GM21528 (cell line): ENCODE measurements at regions not wholly inside any gene's neighbourhood (a gene's known extent, or its start where the extent isn't known, plus 50 kb on each side); places are given as distances from the start of the nearest gene placed in this dataset.

Experiments used
- ATAC-seq: cut with Tn5 transposase; IDR thresholded peaks from one replicate; pipeline ENCODE4 v1.9.1; 2021; ENCODE audit warnings: mild to moderate bottlenecking, moderate library complexity; ENCODE audit not compliant: unreplicated experiment, low FRiP score

GRCh38 chr15:96029172-96029571 is 301.3 kb upstream of the NR2F2 start:
- ATAC-seq: no peak

- no peak for ATAC-seq
Observed at GRCh38 chr15:96031426-96032110, 298.9 kb upstream of the NR2F2 start.

DNA sequence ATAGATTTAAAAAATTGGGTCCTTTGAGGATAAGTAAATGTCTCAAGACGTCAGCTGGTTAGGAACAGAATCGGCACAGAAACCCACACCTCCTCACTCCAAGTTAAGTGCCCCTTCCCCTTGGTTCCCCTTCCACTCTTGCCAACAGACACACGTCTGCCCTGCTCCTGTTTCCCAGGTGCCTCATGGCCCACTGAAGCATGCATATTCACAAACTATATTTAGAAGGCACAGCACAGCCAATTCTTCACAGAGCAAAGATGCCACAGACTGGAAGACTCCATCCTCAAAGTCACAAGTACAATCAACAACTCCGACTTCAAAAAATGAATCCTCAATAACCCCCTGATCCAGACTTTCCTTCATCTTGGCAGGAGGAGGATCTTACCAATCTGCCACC is 295.4 kb upstream of the NR2F2 start:
- no peak for ATAC-seq

DNA sequence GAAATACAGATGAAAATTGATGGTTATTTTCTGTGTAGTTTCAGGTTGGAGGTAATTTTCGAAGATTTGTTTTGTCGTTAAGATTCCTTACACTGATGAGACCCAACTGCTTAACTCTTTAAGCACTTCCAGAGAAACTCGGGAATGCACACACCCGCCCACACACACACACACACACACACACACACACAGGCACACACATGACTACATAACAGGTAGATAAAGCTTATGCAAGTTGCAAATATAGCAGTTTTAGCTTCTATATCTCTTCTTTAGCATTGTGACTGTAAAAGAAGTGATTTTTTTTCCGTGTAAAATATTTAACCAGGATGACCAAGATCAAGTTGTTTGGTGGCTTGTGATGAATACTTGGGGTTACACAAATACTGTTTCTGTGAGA is 294.9 kb upstream of the NR2F2 start:
- no peak for ATAC-seq

- ATAC-seq: peak; percentile 67
Observed at GRCh38 chr15:96037584-96037983, 292.9 kb upstream of the NR2F2 start.

- ATAC-seq: no peak
Observed at GRCh38 chr15:96038131-96038530, 292.4 kb upstream of the NR2F2 start.

DNA sequence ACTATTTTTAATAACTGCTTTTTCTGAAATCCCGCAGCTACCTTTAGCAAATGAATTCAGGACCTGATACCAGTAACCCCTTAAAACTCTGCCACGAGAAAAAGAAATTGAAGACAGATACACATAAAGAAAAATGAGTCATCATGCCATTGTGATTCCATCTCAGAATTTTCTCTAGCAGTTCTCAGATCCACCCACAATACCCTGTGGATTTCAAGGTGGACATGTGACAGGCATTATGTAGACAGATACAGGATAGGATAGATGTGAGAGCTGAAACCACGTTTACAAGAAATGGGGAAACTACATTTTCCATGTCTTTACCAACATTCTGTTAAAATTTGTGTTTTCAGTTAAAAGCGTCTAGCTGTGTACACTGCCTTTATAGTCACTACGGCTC is 291.9 kb upstream of the NR2F2 start:
- no peak for ATAC-seq

- ATAC-seq: no peak
Observed at GRCh38 chr15:96041982-96042733, 288.3 kb upstream of the NR2F2 start.

DNA sequence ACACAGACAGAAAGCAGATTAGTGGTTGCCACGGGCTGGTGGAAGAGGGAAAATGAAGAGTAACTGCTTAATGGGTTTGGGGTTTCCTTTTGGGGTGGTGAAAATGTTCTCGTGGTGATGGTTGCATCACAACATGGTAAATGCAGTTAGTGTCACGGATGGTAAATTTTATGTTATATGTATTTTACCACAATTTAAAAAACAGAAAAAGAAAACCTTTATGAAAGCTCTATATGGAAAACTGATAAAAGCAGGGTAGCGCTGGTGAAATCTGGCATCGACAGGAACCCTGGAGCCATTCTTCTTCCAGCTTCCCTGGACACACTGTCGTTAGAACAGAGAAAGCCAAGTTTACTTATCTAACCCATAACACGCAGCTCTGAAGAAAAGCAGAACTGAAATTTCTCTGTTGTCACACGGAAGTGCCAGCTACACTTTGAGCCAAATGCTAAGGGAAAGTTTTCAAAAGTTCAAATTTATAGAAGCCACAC is 287.7 kb upstream of the NR2F2 start:
- peak; percentile 81 for ATAC-seq

DNA sequence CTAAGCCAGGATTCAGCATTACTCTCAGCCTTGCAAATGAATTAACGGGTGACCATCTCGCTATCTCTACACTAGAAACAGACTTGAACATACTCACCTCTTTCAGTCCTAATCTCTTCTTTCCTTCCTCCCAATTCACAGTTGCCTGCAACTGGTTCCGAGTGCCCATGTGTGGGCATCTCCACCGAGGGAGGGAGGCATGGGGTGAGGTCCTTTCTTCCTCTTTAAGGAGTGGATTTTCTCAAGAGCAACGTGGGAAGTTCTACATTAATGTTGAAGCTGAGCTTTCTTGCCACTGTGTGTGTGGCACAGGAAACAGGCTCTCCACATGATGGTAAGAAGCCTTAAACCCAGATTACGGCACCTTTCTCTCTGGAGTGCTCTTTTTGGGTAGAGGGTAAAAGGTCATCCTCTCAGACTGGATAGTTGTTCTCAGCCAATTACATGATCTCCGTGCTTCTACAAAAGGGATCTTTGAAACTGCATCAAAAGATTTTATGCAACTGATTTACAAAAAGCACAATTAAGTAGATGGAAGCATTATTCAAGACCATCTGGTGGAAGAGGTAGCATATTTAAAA is 286.8 kb upstream of the NR2F2 start:
- no peak for ATAC-seq

DNA sequence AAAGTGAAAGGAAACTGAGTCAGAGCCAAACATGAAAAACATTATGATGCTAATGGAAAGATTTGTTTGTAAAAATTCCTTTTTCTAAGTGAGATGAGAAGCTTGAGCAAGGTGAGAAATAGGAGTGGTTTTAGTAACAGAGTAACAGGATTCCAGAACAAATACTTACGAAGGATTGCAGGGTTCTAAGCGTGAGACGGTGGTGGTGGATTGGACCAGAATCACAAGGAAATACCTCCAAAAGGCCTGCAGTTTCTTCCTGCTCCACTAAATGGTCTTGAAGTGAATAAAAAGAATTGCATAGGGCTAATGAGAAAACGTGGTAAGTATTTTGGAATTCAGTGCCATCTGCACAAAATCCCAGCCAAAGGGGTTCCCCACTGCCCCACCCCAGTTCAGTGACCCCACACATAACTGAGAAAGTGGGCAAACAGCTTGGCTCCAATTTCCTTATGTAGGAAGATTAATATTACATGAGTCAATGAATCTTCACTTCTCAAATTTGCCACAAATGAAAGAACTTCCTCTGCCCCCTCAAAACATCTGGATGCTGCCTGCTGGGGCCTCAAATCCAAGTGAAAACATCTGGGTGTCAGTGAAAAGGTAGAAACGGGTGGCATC is 283.8 kb upstream of the NR2F2 start:
- no peak for ATAC-seq

- ATAC-seq: no peak
Observed at GRCh38 chr15:96047255-96047931, 283.1 kb upstream of the NR2F2 start.

DNA sequence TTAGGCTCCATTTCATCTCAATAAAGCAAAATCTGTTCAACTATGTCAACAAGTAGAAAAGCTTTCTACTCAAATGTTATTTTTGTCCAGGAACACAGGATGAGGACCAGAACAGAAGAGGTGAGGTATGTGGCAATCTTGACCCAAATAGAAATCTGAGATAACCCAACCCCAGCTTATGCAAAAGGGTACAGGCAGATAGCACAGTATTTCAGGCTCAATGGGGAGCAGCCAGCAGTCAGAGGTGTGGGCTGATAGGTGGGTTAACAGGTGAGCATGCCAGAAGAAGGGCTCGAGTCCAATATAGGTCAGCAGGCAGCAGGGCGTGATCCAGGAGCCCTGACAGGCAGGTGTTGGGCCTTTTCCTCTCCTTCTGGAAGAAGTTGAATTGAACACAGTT is 281.2 kb upstream of the NR2F2 start:
- no peak for ATAC-seq

- ATAC-seq: no peak
Observed at GRCh38 chr15:96049766-96050165, 280.7 kb upstream of the NR2F2 start.

DNA sequence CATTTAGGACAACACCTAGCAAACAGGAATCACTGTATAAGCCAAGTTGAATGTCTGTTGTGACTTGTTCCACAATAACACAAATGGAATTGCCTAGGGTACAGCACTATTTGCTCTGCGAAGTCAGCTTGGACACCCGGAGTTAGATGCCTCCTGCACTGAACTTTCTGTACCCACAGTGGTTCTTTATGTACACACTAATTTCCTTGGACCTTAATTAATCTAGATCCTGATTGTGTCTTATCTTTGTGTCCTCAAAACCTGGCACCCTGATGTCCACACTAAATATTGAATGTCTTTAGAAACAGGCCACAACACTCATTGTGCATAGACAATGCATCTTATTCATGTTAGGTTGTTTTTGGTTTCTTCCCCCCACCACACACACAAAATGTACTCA is 278.9 kb upstream of the NR2F2 start:
- no peak for ATAC-seq

DNA sequence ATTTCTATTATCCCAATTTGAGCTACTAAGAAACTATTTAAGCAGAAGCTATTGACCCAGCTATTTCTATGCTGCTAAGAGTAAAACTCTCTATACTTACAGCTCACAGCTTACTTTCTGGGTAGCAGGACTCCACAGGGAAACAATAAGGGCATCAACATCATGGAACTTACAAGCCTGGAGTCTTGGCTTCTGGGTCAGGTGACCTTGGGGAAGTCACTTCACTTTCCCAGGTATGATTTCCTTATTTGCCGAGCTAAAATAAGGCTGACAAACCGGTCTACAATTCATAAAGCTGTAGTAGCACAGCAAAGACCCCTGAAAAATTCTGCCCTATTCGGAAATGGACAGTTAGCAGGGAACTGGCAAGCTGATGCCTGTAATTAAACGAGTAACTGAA is 278.3 kb upstream of the NR2F2 start:
- ATAC-seq: no peak

- ATAC-seq: no peak
Observed at GRCh38 chr15:96052572-96053030, 277.9 kb upstream of the NR2F2 start.

GRCh38 chr15:96053031-96053780 is 277.3 kb upstream of the NR2F2 start:
- no peak for ATAC-seq

DNA sequence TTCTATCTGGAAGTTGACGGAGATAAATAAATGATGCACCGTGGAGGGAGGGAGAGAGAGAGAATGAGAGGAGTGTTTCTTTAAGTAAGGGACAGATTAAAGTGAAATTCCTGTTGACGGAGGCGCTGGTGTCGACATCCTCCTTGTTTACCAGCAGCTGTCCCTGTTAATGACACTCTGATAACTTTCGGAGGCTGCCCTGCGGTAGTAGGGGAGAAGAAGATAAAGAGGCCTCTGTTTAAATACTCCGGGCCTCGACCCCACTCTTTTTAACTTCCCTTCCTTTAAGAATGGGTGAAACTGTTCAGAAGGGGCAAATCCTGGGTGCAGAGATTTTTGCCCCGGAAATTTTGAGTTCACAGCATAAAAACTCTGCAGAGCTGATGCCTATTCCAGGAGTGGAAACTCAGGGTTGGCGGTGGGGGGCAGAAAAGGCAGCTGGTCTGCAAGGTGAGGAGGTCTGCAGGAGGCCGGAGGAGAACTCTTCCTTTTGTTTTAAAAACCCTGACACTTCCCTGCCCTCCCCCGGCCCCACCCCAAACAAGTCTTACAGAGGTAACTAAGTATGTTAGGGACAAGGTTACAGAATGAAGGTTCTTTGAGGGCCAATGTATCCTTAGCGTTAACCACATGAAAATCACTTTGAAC is 276.6 kb upstream of the NR2F2 start:
- ATAC-seq: no peak
